ENCODE measurements at regions not wholly inside any gene's neighbourhood (a gene's known extent, or its start where the extent isn't known, plus 50 kb on each side); places are given as distances from the start of the nearest gene placed in this dataset.

DNA sequence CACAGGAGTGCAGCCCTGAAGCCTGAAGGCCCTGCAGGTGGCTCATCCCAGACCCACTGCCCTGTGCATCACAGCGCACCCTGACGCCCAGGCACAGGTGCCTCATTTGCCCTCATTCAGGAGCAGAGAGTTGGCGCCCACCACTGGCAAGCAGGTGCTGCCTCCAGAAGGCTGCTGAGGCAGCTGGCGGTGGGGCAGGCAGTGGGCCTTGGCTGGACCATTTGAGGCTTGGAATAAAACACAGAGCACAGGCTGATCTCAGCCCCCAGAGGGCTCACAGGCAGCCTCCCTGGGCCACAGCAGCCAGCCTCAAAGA lies 1151.9 kb downstream of the BRD1 start:
- Histone ChIP-seq H3K27me3 (ENCODE audit: control insufficient read depth in 1 of 2, insufficient read depth in 2 of 2, low read length in 2 of 2) (peaks cover 2 to 8% of the 10 kb centered on the region in 2 experiments; a peak in 4 of 5 replicates), H2AFZ (ENCODE audit: low read length) (no peak overlapping the region), H3K9me3 (ENCODE audit: low read length) (peaks cover 16% of the 10 kb centered on the region), H4K20me1 (ENCODE audit: insufficient read depth, low read length) (no peaks in the 10 kb centered on the region), H3K4me2 (ENCODE audit: low read depth, low read length) (no peak overlapping the region), H3K79me2 (ENCODE audit: insufficient read depth, low read length) (no peaks in the 10 kb centered on the region), H3K27ac (ENCODE audit: extremely low read length, insufficient read depth, low read length) (no peak overlapping the region), H3K9ac (ENCODE audit: insufficient read depth, low read depth, low read length) (no peak overlapping the region), H3K4me1 (ENCODE audit: insufficient read depth, low read length) (no peaks in the 10 kb centered on the region), H3K4me3 (replicated peaks in 1 of 3; ENCODE audit: insufficient read depth in 1 of 3, low read depth in 2 of 3, low read length in 3 of 3) (no peak overlapping the region), H3K36me3 (replicated peaks in 1 of 2; ENCODE audit: control insufficient read depth in 1 of 2, insufficient read depth in 2 of 2, low read length in 2 of 2) (no peaks in the 10 kb centered on the region)
- BruUV-seq (replicated peaks): no TSS peak
- 80% methylated on average over 2 of the region's 4 CpGs for WGBS (ENCODE audit: low lambda C conversion rate)
- ChIA-PET CTCF (ENCODE audit: low intra/inter-chr PET ratio, low total read pairs) (no interaction called here), POLR2A (no interaction called here)
- in situ Hi-C loops (cut with HindIII; ENCODE audit: extremely low pct_ligation_motif_present, low pct_unique_long_range_greater_than_20kb): no loop called here
- no peak for DNase-seq (ENCODE audit: low spot score)
- ATAC-seq: no peak; the same call in 2 of the 3 replicates
- no peak for FAIRE-seq
- intact Hi-C loops (cut with micrococcal nuclease; ENCODE audit: unreplicated experiment): no loop called here
- TF ChIP-seq MIXL1 (CRISPR knock-in tag; IDR thresholded peaks at IDR 0.05) (no peak), ZNF430 (CRISPR knock-in tag; IDR thresholded peaks at IDR 0.05) (no peak), IRF1 (CRISPR knock-in tag; IDR thresholded peaks at IDR 0.05; ENCODE audit: low read depth) (no peak), ZFX (CRISPR knock-in tag; IDR thresholded peaks at IDR 0.05; ENCODE audit: low read depth) (no peak), ZNF572 (CRISPR knock-in tag; IDR thresholded peaks at IDR 0.05) (no peak), DMTF1 (CRISPR knock-in tag; IDR thresholded peaks at IDR 0.05) (no peak), DRAP1 (CRISPR knock-in tag; IDR thresholded peaks at IDR 0.05) (no peak), TRIM24 (CRISPR knock-in tag; IDR thresholded peaks at IDR 0.05) (no peak), ZNF670 (CRISPR knock-in tag; IDR thresholded peaks at IDR 0.05; ENCODE audit: borderline replicate concordance) (no peak), ZNF713 (CRISPR knock-in tag; IDR thresholded peaks at IDR 0.05) (no peak), ZNF260 (CRISPR knock-in tag; IDR thresholded peaks at IDR 0.05; ENCODE audit: borderline replicate concordance, low read depth) (no peak)
- TF ChIP-seq, protein P1, sequence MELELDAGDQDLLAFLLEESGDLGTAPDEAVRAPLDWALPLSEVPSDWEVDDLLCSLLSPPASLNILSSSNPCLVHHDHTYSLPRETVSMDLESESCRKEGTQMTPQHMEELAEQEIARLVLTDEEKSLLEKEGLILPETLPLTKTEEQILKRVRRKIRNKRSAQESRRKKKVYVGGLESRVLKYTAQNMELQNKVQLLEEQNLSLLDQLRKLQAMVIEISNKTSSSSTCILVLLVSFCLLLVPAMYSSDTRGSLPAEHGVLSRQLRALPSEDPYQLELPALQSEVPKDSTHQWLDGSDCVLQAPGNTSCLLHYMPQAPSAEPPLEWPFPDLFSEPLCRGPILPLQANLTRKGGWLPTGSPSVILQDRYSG (CRISPR knock-in tag; IDR thresholded peaks at IDR 0.05): no peak
- TF ChIP-seq, protein P2, sequence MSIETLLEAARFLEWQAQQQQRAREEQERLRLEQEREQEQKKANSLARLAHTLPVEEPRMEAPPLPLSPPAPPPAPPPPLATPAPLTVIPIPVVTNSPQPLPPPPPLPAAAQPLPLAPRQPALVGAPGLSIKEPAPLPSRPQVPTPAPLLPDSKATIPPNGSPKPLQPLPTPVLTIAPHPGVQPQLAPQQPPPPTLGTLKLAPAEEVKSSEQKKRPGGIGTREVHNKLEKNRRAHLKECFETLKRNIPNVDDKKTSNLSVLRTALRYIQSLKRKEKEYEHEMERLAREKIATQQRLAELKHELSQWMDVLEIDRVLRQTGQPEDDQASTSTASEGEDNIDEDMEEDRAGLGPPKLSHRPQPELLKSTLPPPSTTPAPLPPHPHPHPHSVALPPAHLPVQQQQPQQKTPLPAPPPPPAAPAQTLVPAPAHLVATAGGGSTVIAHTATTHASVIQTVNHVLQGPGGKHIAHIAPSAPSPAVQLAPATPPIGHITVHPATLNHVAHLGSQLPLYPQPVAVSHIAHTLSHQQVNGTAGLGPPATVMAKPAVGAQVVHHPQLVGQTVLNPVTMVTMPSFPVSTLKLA (IDR thresholded peaks at IDR 0.05): no peak
- TF ChIP-seq, protein P3, sequence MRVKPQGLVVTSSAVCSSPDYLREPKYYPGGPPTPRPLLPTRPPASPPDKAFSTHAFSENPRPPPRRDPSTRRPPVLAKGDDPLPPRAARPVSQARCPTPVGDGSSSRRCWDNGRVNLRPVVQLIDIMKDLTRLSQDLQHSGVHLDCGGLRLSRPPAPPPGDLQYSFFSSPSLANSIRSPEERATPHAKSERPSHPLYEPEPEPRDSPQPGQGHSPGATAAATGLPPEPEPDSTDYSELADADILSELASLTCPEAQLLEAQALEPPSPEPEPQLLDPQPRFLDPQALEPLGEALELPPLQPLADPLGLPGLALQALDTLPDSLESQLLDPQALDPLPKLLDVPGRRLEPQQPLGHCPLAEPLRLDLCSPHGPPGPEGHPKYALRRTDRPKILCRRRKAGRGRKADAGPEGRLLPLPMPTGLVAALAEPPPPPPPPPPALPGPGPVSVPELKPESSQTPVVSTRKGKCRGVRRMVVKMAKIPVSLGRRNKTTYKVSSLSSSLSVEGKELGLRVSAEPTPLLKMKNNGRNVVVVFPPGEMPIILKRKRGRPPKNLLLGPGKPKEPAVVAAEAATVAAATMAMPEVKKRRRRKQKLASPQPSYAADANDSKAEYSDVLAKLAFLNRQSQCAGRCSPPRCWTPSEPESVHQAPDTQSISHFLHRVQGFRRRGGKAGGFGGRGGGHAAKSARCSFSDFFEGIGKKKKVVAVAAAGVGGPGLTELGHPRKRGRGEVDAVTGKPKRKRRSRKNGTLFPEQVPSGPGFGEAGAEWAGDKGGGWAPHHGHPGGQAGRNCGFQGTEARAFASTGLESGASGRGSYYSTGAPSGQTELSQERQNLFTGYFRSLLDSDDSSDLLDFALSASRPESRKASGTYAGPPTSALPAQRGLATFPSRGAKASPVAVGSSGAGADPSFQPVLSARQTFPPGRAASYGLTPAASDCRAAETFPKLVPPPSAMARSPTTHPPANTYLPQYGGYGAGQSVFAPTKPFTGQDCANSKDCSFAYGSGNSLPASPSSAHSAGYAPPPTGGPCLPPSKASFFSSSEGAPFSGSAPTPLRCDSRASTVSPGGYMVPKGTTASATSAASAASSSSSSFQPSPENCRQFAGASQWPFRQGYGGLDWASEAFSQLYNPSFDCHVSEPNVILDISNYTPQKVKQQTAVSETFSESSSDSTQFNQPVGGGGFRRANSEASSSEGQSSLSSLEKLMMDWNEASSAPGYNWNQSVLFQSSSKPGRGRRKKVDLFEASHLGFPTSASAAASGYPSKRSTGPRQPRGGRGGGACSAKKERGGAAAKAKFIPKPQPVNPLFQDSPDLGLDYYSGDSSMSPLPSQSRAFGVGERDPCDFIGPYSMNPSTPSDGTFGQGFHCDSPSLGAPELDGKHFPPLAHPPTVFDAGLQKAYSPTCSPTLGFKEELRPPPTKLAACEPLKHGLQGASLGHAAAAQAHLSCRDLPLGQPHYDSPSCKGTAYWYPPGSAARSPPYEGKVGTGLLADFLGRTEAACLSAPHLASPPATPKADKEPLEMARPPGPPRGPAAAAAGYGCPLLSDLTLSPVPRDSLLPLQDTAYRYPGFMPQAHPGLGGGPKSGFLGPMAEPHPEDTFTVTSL (CRISPR knock-in tag; IDR thresholded peaks at IDR 0.05; ENCODE audit: borderline replicate concordance): no peak

Data from HepG2 (cell line).